GM12801 (cell line): ENCODE measurements at regions not wholly inside any gene's neighbourhood (a gene's known extent, or its start where the extent isn't known, plus 50 kb on each side); places are given as distances from the start of the nearest gene placed in this dataset.

Experiments
- TF ChIP-seq, protein P1 (sequence below): IDR thresholded peaks from one replicate; pipeline ENCODE4 v1.5.1; 2011; ENCODE audit warnings: control low read depth; ENCODE audit not compliant: insufficient read length; ENCODE audit errors: extremely low read depth

DNA sequence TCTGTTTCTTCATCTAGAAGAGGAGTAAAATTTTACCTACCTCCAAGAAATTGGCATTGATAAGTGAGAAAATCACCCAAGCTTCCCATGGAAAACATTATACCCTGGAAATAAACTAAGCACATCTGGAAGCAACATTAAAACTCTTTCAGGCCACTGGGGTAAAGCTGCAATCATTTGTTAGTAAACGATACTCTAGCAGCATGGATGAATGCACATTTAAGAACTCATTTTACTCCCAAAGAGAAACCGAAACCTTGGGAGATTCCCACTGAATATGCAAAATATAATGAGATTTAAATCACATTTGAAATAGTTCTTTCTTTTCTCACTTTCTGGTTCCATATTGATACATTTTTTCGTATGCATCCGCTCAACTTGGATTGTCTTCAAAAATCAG lies 467.5 kb downstream of the EFNA5 start:
- TF ChIP-seq, protein P1, sequence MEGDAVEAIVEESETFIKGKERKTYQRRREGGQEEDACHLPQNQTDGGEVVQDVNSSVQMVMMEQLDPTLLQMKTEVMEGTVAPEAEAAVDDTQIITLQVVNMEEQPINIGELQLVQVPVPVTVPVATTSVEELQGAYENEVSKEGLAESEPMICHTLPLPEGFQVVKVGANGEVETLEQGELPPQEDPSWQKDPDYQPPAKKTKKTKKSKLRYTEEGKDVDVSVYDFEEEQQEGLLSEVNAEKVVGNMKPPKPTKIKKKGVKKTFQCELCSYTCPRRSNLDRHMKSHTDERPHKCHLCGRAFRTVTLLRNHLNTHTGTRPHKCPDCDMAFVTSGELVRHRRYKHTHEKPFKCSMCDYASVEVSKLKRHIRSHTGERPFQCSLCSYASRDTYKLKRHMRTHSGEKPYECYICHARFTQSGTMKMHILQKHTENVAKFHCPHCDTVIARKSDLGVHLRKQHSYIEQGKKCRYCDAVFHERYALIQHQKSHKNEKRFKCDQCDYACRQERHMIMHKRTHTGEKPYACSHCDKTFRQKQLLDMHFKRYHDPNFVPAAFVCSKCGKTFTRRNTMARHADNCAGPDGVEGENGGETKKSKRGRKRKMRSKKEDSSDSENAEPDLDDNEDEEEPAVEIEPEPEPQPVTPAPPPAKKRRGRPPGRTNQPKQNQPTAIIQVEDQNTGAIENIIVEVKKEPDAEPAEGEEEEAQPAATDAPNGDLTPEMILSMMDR: no peak

DNA sequence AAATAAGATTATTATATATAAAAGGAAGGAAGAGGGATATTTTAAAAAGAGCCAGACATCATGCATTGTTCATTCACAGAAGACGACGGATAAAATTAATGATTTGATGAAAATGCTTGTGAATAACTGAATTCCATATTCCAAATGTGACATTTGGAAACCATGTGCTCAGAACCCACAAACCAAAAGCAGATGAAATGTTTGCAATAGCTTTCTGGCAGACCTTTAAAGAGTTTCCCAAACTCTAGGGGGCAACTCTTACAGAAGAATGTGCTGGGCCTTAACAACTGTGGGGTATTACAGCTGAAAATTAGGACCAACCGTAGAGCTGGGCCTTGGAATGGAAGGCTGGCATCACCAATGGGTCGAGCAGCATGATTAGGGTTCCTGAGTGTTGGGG lies 471.0 kb downstream of the EFNA5 start:
- TF ChIP-seq, protein P1: no peak

DNA sequence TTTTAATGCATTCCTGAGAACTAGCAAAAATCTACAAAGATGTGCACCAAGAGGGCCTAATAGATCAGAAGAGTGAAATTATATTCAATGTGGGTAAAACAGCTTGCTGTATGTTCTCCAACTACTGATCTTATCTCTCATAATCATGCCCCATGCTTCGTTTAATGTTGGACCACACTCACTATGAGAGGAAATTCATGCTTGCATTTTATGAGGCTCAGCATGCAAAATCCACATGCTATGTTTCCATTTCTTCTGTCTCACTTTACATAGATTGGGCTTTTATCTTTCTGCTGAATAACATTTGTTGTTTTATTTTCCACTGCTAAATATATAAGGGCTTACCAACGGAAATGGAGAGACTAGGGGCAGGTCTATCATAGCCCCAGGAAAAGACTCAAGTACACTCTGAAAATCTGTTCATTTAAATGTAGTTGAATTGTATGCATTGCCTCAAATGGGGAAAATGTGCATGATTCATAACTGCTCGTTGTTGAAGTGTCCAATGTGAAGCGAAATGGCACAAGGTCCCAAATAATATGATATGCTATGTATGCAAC lies 474.2 kb downstream of the EFNA5 start:
- TF ChIP-seq, protein P1: no peak

DNA sequence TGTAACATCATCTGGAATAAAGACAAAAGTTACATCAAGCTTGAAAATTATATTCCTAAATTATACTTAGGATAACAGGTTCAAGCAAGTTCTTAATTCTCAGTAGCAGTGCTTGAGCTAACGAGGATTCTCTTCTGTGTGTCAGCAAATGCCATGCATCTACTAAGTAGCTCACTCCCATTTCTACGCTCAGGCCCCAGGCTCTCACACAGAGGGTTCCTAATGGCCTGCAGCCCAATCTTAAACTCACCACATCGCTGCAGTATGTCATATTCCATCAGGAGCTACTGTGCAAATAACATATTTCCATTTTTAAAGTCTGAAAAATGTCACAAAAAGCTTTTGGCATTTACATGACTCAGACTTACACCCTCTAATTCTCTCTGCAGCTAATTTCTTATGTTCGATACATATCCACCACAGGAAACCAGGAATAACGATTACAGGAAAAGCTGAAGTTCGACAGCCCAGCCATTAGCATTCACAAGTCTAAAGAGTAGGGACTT lies 474.8 kb downstream of the EFNA5 start:
- TF ChIP-seq, protein P1: no peak

DNA sequence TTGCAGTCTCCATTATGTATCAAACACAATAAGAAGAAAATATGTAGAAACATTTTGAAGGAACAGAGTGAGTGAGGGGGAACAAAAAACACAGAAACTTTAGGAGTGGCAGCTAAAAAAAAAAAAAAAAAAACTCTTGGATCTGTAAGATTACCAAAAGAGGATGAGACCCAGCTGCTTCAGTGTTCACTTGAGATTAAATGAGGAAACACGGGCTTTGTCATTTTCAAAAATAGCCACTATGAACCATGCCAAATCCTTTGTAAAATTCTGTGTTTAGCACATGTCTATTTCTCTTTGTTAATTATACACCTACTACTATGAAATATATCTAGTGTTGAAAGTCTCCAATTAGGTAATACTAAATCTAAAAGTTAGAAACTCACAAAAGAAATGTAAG lies 485.9 kb downstream of the EFNA5 start:
- TF ChIP-seq, protein P1: no peak

DNA sequence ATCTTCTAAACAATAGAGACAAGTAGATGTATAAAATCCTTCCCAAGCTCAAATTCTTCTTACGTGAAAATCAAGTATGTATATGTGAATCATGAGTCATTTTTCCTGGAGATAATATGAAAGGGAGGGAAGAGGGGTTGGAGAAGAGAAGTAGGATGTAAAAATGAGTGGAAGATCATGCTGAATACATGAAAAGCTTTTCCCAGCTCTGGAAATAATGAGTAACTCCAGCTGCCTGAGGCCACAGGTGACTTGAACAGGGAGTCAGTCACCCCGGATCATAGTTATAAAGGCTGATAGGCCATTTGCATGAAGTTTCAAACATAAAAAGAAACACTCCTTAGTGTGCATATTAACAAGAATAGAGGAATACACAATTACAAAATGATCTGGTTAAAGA lies 486.7 kb downstream of the EFNA5 start:
- TF ChIP-seq, protein P1: no peak

DNA sequence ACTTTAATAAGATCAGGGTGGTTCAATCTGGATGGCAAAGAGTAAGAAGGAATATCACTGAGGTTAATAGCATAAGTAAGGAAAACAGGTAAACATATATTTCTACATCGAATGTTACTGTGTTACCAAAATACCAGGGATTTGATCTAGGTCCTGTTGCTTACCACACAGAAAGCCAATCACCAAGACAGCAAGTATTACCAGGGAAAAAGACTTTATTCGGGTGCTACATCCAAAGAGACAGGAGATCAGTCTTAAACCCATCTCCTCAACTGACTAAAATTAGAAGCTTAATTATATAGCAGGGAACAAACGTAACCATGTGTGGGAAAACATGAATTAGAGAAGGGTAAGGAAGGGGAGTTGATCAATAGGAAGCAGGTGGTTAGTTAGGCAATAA lies 500.1 kb downstream of the EFNA5 start:
- TF ChIP-seq, protein P1: no peak
